SK-N-DZ (cell line): ENCODE measurements at regions not wholly inside any gene's neighbourhood (a gene's known extent, or its start where the extent isn't known, plus 50 kb on each side); places are given as distances from the start of the nearest gene placed in this dataset.

Experiments
- DNase-seq: peaks from one replicate; pipeline ENCODE4 v3.0.0-alpha.2; 2015; ENCODE audit warnings: low spot score

DNA sequence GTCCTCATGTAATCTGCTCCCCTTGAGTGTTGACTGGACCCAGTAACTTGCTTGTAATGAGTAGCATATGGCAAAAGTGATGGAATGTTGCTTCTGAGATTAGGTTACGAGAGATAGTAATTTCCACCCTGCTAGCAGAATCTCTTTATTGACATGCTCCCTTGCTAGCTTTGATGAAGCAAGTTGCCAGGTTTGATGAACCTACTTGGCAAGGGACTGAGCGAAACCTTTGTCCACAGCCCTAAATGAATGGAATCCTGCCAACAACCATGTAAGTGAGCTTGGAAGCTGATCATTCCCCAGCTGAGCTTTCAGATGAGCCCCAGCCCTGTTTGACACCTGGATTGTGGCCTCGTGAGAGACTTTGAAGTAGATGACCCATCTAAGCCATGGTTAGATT lies 120.8 kb upstream of the PLXNC1 start:
- DNase-seq: no peak

DNA sequence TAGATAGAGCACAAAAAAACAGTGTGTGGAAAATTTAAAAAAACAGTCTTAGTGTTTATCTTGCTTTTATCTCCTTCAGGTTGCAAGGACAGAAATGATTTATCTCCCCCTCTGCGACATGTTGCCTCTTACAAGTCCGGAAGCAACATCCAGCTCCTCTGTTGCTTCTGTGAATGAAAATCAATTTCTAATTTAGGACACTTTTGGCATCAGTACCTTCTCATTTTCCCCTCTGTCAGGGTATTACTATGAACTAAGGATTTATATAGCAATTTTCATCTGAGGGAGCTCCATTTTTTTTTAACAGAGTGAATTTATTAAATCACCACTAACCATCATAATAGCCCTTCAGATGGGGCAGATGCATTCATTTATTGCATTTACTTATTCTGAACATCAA lies 116.6 kb upstream of the PLXNC1 start:
- DNase-seq: no peak

DNA sequence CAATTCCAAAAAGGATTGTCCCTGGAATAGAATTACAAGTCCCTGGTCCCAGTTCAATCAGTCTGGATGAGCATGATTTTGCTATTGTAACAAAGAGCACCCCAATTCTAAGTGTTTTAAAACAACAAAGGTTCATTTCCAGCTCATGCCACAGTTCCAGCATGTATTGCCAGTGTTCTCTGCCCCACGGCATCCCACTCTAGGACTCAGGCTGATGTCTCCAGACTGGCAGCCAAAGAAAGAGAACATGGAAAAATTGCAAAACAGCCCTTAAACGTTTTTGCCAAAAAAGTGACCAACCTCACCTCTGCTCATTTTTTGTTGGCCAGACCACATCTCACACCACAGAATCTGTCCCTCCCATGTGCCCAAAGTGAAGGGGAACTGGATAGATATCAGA lies 116.0 kb upstream of the PLXNC1 start:
- no peak for DNase-seq

- DNase-seq: no peak
Observed at GRCh38 chr12:94033101-94033500, 115.3 kb upstream of the PLXNC1 start.

DNA sequence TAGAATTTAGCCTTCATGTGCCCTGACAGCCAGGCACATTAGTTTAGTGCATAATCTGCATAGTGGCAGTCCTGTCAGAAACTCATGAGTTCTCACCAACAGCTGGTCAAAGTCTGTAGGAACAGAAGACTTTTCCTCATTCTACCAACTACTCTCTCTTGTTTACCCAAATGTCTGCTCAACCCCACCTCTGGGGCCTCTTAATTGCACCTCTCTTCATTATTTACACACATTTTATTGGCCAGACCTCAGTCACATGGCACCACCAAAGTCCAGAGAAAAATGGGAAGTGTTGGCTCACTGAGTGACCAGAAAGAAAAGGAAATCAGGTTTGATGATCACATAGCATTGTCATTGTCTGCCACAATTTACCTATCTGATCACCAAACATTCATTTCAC lies 114.6 kb upstream of the PLXNC1 start:
- no peak for DNase-seq

- DNase-seq: no peak
Observed at GRCh38 chr12:94037444-94037843, 110.9 kb upstream of the PLXNC1 start.

DNA sequence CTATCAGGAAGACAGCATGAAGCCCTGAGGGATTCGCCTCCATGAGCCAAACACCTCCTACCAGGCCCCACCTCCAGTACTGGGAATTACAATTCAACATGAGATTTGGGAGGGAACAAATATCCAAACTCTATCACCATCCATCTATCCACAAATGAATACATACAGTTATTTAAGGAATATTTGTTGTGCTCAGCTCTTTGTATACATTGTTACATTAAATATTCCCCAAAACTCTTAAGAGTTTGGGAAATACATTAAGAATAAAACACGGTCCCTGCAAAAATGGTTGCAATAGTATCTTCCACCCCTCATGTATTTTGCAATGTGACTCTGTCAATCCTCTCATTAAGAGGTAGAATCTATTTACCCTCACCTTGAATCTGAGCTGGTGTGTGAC lies 109.8 kb upstream of the PLXNC1 start:
- no peak for DNase-seq

- no peak for DNase-seq
Observed at GRCh38 chr12:94039199-94039840, 109.1 kb upstream of the PLXNC1 start.

GRCh38 chr12:94039914-94040313 lies 108.5 kb upstream of the PLXNC1 start:
- no peak for DNase-seq

GRCh38 chr12:94041850-94042249 lies 106.5 kb upstream of the PLXNC1 start:
- peak; percentile 8 for DNase-seq

GRCh38 chr12:94042321-94042720 lies 106.1 kb upstream of the PLXNC1 start:
- no peak for DNase-seq

GRCh38 chr12:94046626-94047410 lies 101.6 kb upstream of the PLXNC1 start:
- DNase-seq: no peak

GRCh38 chr12:94047781-94048567 lies 100.4 kb upstream of the PLXNC1 start:
- DNase-seq: no peak

DNA sequence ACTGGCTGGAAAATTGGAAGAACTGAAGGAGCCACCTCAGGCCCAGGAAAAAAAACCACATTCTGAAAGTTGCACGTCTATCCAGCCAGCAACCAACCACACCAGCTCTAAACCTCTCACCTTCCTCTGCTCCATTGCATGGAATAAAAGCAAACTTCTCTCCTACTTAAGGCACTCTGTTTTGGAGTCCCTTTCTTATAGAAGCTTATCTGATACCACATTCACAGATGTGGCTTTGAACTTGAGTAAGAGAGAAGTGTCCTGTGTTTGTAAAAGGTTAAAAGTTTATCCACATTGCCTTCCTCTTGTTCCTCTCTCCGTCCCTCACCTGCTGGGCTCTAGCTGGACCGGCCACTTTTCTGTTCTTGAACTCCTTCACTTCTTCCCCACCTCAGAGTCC lies 99.6 kb upstream of the PLXNC1 start:
- DNase-seq: no peak

DNA sequence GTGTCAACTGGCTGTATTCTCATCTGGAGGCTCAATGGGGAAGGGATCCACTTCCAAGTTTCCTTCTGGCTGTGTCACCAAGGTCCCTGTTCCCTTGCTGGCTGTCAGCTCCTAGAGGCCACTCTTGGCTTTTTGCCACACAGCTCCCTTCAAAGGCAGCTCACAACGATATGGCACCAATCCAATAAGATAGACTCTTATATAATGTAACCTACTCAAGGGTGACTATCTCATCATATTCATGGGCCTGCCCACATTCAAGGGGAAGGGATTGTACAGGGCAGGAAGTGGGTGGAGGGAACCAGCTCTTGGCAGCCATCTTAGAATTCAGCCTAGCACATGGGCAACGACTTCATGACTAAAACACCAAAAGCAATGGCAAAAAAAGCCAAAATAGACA lies 98.7 kb upstream of the PLXNC1 start:
- no peak for DNase-seq

- DNase-seq: no peak
Observed at GRCh38 chr12:94053676-94054075, 94.7 kb upstream of the PLXNC1 start.

DNA sequence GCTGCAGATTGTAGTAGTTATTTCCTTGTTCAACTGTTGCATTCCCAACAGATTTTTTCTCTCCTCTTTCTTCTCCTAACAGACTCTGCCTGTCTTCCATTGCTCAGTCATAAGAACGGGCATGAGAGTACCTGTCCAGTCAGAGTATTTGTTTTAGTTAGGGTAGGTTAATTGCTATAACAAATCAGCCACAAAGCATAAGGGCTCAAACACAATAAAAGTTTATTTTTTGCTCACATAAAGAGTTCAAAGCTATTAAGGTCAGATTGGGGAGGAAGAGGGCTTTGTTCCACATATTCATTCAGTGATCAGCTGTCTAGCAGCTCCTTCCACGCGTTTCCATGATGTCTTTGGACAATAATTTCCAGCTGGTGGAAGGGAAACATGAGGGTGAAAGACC lies 92.8 kb upstream of the PLXNC1 start:
- no peak for DNase-seq

- no peak for DNase-seq
Observed at GRCh38 chr12:94056419-94057158, 91.8 kb upstream of the PLXNC1 start.

- no peak for DNase-seq
Observed at GRCh38 chr12:94057262-94058151, 90.9 kb upstream of the PLXNC1 start.

GRCh38 chr12:94059394-94060368 lies 88.7 kb upstream of the PLXNC1 start:
- DNase-seq: no peak
